ENCODE measurements at regions not wholly inside any gene's neighbourhood (a gene's known extent, or its start where the extent isn't known, plus 50 kb on each side); places are given as distances from the start of the nearest gene placed in this dataset.

DNA sequence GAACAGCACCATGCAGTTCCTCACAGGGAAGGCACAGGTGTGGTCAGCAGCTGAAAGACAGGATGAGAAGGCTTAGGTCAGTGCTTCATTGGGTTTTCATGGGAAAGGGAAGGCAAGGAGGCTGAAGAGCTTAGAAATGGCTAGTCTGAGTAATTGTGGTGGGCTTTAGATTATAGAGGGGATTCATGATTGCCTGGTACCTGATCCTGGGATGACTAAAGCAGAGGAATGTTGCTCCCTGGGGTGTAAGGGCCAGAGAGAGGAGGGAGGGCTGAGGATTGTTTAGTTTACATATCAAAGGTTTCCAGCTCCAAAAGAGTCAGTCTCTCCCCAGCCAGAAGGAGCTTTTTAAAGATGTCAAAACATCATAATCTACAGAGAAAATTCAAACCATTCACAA lies 396.3 kb upstream of the POM121L12 start:
- Histone ChIP-seq H2BK5ac (ENCODE audit: low read depth, low read length) (peak overlapping the region; percentile 64; the same call in 1 of the 2 replicates), H3K9me3 (ENCODE audit: insufficient read depth in 2 of 2, low read depth in 1 of 2, low read length in 1 of 2) (no peaks in the 10 kb centered on the region), H4K8ac (ENCODE audit: extremely low read depth, insufficient read depth, low read length) (no peak overlapping the region), H3K23me2 (ENCODE audit: low read depth, low read length) (no peaks in the 10 kb centered on the region), H3K27me3 (replicated peaks in 1 of 4; ENCODE audit: control insufficient read depth in 3 of 4, extremely low read depth in 1 of 4, insufficient read depth in 3 of 4, low read length in 3 of 4) (no peaks in the 10 kb centered on the region), H3K4me1 (replicated peaks in 1 of 4; ENCODE audit: control insufficient read depth in 3 of 4, insufficient read depth in 4 of 4, low read length in 3 of 4) (peaks cover 0 to 7% (median 6%) of the 10 kb centered on the region in 4 experiments; a peak in 5 of 7 replicates), H3K9ac (replicated peaks in 1 of 4; ENCODE audit: extremely low read depth in 1 of 4, low read depth in 3 of 4, low read length in 3 of 4) (no peak overlapping the region), H2BK12ac (ENCODE audit: low read depth, low read length) (peak overlapping the region; percentile 70; the same call in 1 of the 2 replicates), H3K36me3 (ENCODE audit: control insufficient read depth in 2 of 4, insufficient read depth in 4 of 4, low read length in 3 of 4) (no peaks in the 10 kb centered on the region), H2BK15ac (ENCODE audit: low read length) (peak overlapping the region; percentile 66; the same call in 1 of the 2 replicates), H2AK5ac (ENCODE audit: low read depth, low read length) (no peak overlapping the region), H4K91ac (replicated peaks; ENCODE audit: insufficient read length, low read length) (peak overlapping the region; percentile 45), H2BK20ac (ENCODE audit: low read length) (peak overlapping the region; percentile 62; the same call in 1 of the 2 replicates), H3K4me2 (ENCODE audit: insufficient read depth in 1 of 2, low read depth in 2 of 2, low read length in 2 of 2) (peak overlapping the region; percentile 31 to 51; a peak in 3 of 4 replicates), H2AFZ (ENCODE audit: low read length) (no peak overlapping the region), H3K23ac (ENCODE audit: insufficient read length) (no peak overlapping the region), H4K5ac (ENCODE audit: insufficient read length, low read depth, low read length) (no peak overlapping the region), H2BK120ac (replicated peaks; ENCODE audit: low read depth, low read length) (no peak overlapping the region), H3K14ac (ENCODE audit: insufficient read length) (no peak overlapping the region), H3K79me1 (ENCODE audit: low read depth, low read length) (no peaks in the 10 kb centered on the region), H4K20me1 (replicated peaks in 1 of 2; ENCODE audit: control insufficient read depth in 1 of 2, insufficient read depth in 2 of 2, low read length in 2 of 2) (no peaks in the 10 kb centered on the region), H3K27ac (ENCODE audit: low read depth, low read length) (no peak overlapping the region), H3K4ac (replicated peaks; ENCODE audit: insufficient read length, low read depth, low read length) (no peak overlapping the region), H3K79me2 (ENCODE audit: control insufficient read depth in 1 of 2, insufficient read depth in 2 of 2, low read length in 2 of 2) (no peaks in the 10 kb centered on the region), H3K4me3 (ENCODE audit: extremely low read depth in 1 of 4, insufficient read depth in 2 of 4, low read depth in 3 of 4, low read length in 4 of 4) (no peak overlapping the region; a peak in 2 of 8 replicates), H3K56ac (replicated peaks; ENCODE audit: insufficient read length, low read depth, low read length) (no peak overlapping the region), H3K18ac (ENCODE audit: extremely low read depth, low read length) (peak overlapping the region; percentile 68; the same call in 1 of the 2 replicates)
- CTCF ChIA-PET (ENCODE audit: partially characterized antibody): no interaction called here
- DNase-seq (ENCODE audit: low read depth in 1 of 2, low spot score in 2 of 2): peak in 1 of 2 experiments; percentile 25
- FAIRE-seq: peak; percentile 57
- POLR2A ChIA-PET (ENCODE audit: partially characterized antibody): no interaction called here
- TF ChIP-seq TEAD4 (IDR thresholded peaks at IDR 0.05; ENCODE audit: low read depth, low read length) (peak; percentile 69), MAFK (IDR thresholded peaks at IDR 0.05; ENCODE audit: low read depth, low read length) (no peak)

All from H1 (cell line).